Adrenal gland (tissue), 9 donors: ENCODE measurements at regions not wholly inside any gene's neighbourhood (a gene's known extent, or its start where the extent isn't known, plus 50 kb on each side); places are given as distances from the start of the nearest gene placed in this dataset.

Experiments used
- DNase-seq, 7 donors: peaks; one replicate each; pipeline ENCODE4 v3.0.0-alpha.2; 2019 to 2020
- H3K27ac ChIP-seq, 5 donors: fragments of 200-600 bp; sonication (generic) in 4 of 5; 1 replicate in 3 of 5; 2 replicates in 2 of 5; pipeline versions ENCODE4 v1.5.1 to v1.8.0; 2016 to 2020; ENCODE audit warnings: mild to moderate bottlenecking in 1 of 5
- H3K27me3 ChIP-seq: fragments of 200-600 bp; 2 replicates; pipeline ENCODE4 v1.8.0; 2021
- H3K36me3 ChIP-seq, 2 donors: fragments of 200-600 bp; replicated peaks in 1 of 2; 1 replicate in 1 of 2; 2 replicates in 1 of 2; pipeline versions ENCODE4 v1.5.1 to v1.8.0; 2018 to 2022
- H3K4me1 ChIP-seq, 2 donors: fragments of 200-600 bp; replicated peaks in 1 of 2; 1 replicate in 1 of 2; 2 replicates in 1 of 2; pipeline versions ENCODE4 v1.5.1 to v1.8.0; 2018 to 2021
- H3K4me3 ChIP-seq, 4 donors: fragments of 200-600 bp; sonication (generic) in 3 of 4; one replicate each; pipeline ENCODE4 v1.5.1; 2016 to 2018
- H3K9me3 ChIP-seq, 3 donors: fragments of 200-600 bp; sonication (generic) in 1 of 3; replicated peaks in 1 of 3; 1 replicate in 2 of 3; 2 replicates in 1 of 3; pipeline versions ENCODE4 v1.5.1 to v1.8.0; 2016 to 2021
- CTCF ChIP-seq, 6 experiments: fragments of 450-650 bp in 4 of 6; fragments of 200-600 bp in 2 of 6; sonication (generic) in 1 of 6; IDR thresholded peaks; 1 replicate in 5 of 6; 2 replicates in 1 of 6; pipeline versions ENCODE4 v1.5.1 to v1.8.0; 2016 to 2021; ENCODE audit warnings: antibody characterized with exemption in 6 of 6, mild to moderate bottlenecking in 2 of 6, moderate library complexity in 1 of 6
- POLR2A ChIP-seq, 2 donors: fragments of 450-650 bp; IDR thresholded peaks; one replicate each; pipeline ENCODE4 v1.6.1; 2017; ENCODE audit warnings: antibody characterized with exemption in 2 of 2, mild to moderate bottlenecking in 2 of 2, moderate library complexity in 1 of 2
- WGBS, 4 donors: extraction: QIAGEN DNeasy Blood & Tissue Kit in 2 of 4; methylation state at CpG; one replicate each; pipeline versions ENCODE4 v1.1.5 to v1.1.7; 2013 to 2017; 5-methylcytosine and 5-hydroxymethylcytosine counted together
- intact Hi-C, 2 donors: fragments of 100-400 bp; cut with DNase I; formaldehyde crosslinking; loops; one replicate each; pipeline versions ENCODE4 v1.14.1 to v1.15.0; 2022 to 2023
- donor health status: healthy with polysubstance abuse.
- donor health status: Bipolar disorder and iron deficiency.
- donor health status: DM: yes; HTN: yes; CAD: no.
- donor health status: DM: no; HTN: no; CAD: no.
- donor health status: DM: no; HTN: no; CAD: no.

- no peaks in the 10 kb centered on the region for H3K27me3 ChIP-seq
- no peak overlapping the region for H3K4me3 ChIP-seq
- H3K27ac ChIP-seq, result no peak overlapping the region
- TF ChIP-seq POLR2A (IDR thresholded peaks at IDR 0.05) (no peak), CTCF (IDR thresholded peaks at IDR 0.05) (no peak)
- no peaks in the 10 kb centered on the region for H3K9me3 ChIP-seq
- H3K4me1 ChIP-seq, result no peaks in the 10 kb centered on the region
- intact Hi-C loops, result no loop called here
- WGBS, 4 donors, result 23 to 30% (median 27%) methylated on average over 6 of the region's 6 CpGs
- H3K36me3 ChIP-seq, result no peaks in the 10 kb centered on the region
- DNase-seq, result no peak
Measured at GRCh38 chr1:221035662-221036153, 156.5 kb downstream of the HLX start.

GRCh38 chr1:221039616-221040015, 160.4 kb downstream of the HLX start:
- Histone ChIP-seq H3K4me3 (no peak overlapping the region), H3K36me3 (no peaks in the 10 kb centered on the region), H3K27me3 (no peaks in the 10 kb centered on the region), H3K27ac (no peak overlapping the region), H3K9me3 (no peaks in the 10 kb centered on the region), H3K4me1 (no peaks in the 10 kb centered on the region)
- no peak for DNase-seq
- WGBS, 4 donors, result 69 to 80% (median 78%) methylated on average over 1 of the region's 1 CpG
- intact Hi-C loops, result no loop called here
- no peak for TF ChIP-seq CTCF (IDR thresholded peaks at IDR 0.05)
- TF ChIP-seq POLR2A (IDR thresholded peaks at IDR 0.05), result no peak

DNA sequence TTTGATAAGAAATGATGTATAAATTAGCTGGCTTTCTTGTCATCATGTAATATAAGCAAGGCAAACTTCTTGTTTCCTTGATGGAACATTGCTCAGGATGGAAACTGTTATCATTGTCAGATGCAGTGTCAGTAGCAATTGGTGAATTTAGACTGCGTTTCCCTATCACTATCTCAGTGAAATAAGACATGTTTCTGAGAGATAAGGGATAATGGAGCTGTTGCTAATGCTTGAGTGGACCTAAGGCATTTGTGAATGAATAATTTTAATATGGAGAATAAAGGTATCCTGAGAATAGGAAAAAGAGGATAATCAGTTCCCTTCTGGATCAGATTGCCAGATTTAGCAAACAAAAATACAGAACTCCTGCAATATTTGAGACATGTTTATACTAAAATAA, 160.9 kb downstream of the HLX start:
- intact Hi-C loops, result no loop called here
- TF ChIP-seq CTCF (IDR thresholded peaks at IDR 0.05) (no peak), POLR2A (IDR thresholded peaks at IDR 0.05) (no peak)

DNA sequence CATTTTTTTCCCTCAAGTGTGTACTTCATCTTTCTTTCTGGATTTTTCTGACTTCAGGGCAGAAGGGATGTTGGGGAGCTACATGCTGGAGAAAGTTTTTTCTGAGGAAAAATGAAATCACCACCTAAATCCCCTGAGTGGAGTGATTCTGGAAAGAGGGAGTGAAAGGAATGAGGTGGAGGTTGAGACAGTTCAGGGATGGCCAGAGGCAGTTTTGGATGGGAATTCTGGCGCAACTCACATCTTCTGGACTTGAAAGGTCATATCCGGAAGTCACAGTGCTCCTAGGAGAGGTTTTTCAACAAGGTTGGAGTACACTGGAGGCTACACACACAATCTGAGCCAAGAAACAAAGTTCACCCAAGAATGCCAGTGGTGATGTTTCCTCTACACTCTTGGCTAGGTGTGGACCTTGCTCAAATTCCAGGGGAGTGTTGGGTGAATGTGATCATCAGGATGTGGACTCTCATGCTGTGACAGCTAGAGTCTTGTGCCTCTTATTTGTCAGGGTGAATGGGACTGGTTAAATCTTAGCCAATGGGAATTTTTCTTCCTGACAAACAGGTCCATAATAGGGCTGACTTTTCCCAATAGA, 161.5 kb downstream of the HLX start:
- Histone ChIP-seq H3K4me3 (no peak overlapping the region), H3K9me3 (no peaks in the 10 kb centered on the region), H3K4me1 (no peaks in the 10 kb centered on the region), H3K27ac (no peak overlapping the region), H3K36me3 (no peaks in the 10 kb centered on the region), H3K27me3 (no peaks in the 10 kb centered on the region)
- TF ChIP-seq POLR2A (IDR thresholded peaks at IDR 0.05) (no peak), CTCF (IDR thresholded peaks at IDR 0.05) (no peak)
- no peak for DNase-seq
- 61 to 76% (median 67%) methylated on average over 2 of the region's 2 CpGs for WGBS, 4 donors
- intact Hi-C loops, result no loop called here

More for the DNA sequence above, 160.9 kb downstream of the HLX start:
- H3K4me1 ChIP-seq, result no peaks in the 10 kb centered on the region
- H3K27me3 ChIP-seq, result no peaks in the 10 kb centered on the region
- no peaks in the 10 kb centered on the region for H3K36me3 ChIP-seq
- no peak overlapping the region for H3K27ac ChIP-seq
- DNase-seq, result no peak
- no peaks in the 10 kb centered on the region for H3K9me3 ChIP-seq
- 50 to 74% (median 56%) methylated on average over 1 of the region's 1 CpG for WGBS, 4 donors
- no peak overlapping the region for H3K4me3 ChIP-seq
